ENCODE measurements at regions not wholly inside any gene's neighbourhood (a gene's known extent, or its start where the extent isn't known, plus 50 kb on each side); places are given as distances from the start of the nearest gene placed in this dataset.

DNA sequence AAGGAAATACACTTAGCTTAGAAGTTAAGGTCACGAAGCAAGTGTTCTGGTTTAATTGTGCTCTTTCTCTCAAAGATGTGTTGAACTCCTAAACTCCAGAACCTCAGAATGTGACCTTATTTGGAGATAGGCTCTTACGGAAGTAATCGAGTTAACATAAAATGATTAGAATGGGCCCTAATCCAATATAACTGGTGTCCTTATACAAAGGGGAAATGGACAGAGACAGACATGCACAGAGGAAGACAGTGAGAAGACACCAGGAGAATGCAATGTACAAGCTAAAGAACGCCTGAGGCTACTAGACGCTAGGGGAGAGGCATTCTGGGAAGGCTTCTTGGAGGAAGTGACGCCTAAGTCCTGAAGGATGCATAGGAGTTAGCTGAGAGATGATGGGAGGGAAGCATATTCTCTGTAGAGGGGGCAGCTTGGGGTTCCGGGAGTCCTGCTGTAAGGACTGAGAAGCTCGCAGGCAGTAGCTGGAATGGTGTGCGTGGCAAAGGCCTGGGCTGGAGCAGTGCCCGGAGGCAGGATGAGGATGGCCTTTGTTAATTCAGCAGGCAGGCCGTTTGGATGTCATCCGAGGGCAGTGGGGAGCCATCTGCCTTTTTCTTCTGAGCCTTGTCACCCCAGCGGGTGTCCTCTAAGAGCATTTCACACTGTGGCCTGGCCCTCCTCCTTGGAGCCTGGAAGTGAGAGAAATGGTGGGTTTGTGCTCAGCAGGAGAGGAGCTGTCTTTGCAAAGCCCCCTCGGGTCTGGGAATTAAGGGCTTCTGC is 513.4 kb downstream of the SHQ1 start:
- Mint-ChIP-seq H3K27me3 (ENCODE audit: low read depth) (peaks cover 2% of the 10 kb centered on the region), H3K4me3 (no peak overlapping the region), H3K4me1 (ENCODE audit: low read depth) (no peaks in the 10 kb centered on the region), H3K27ac (no peak overlapping the region), H3K9me3 (no peaks in the 10 kb centered on the region), H3K36me3 (ENCODE audit: low read depth) (no peaks in the 10 kb centered on the region)
- DNase-seq (ENCODE audit: low spot score): no peak

DNA sequence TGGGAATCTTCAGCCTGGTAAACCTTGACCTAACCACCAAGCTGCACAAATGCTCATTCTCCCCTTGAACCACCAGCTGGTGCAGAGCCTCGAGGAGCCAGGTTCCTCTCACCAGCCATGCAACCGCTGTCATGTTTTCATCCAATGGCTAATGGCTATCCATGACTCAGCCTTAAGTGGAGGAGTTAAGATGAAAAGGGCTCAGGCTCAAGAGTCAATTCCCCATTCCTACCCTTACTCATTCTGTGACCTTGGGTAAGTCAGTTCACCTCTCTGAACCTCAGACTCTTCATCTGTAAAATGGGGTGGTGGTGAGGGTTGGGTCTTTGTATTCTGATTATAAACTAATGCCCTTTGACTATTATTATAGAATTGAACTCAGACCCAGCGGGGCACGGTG is 515.6 kb downstream of the SHQ1 start:
- no peaks in the 10 kb centered on the region for H3K9me3 Mint-ChIP-seq
- no peak overlapping the region for H3K27ac Mint-ChIP-seq
- peaks cover 8% of the 10 kb centered on the region for H3K27me3 Mint-ChIP-seq (ENCODE audit: low read depth)
- no peak for DNase-seq (ENCODE audit: low spot score)
- no peak overlapping the region for H3K4me3 Mint-ChIP-seq
- H3K4me1 Mint-ChIP-seq (ENCODE audit: low read depth): no peaks in the 10 kb centered on the region
- H3K36me3 Mint-ChIP-seq (ENCODE audit: low read depth): no peaks in the 10 kb centered on the region

DNA sequence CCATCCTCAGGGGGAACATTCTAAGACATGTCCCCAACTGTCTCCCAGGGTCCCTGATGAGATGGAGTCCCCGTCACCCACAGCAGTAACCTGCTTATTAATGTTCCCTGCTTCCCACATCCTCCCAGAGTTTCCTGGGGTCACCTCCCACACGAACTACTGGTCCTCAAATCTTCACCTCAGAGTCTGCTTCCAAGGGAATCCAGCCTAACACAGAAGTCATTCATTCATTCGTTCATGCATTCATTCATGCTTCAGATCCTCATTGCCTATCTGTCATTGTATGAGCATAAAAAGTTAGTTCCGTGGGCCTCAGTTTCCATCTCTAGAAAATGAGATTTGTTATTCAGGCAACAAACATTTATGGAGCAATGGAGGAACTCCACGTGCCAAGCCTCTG is 516.2 kb downstream of the SHQ1 start:
- no peaks in the 10 kb centered on the region for H3K36me3 Mint-ChIP-seq (ENCODE audit: low read depth)
- no peaks in the 10 kb centered on the region for H3K4me1 Mint-ChIP-seq (ENCODE audit: low read depth)
- no peak overlapping the region for H3K27ac Mint-ChIP-seq
- H3K27me3 Mint-ChIP-seq (ENCODE audit: low read depth): peaks cover 8% of the 10 kb centered on the region
- H3K4me3 Mint-ChIP-seq: no peak overlapping the region
- no peaks in the 10 kb centered on the region for H3K9me3 Mint-ChIP-seq
- DNase-seq (ENCODE audit: low spot score): no peak

DNA sequence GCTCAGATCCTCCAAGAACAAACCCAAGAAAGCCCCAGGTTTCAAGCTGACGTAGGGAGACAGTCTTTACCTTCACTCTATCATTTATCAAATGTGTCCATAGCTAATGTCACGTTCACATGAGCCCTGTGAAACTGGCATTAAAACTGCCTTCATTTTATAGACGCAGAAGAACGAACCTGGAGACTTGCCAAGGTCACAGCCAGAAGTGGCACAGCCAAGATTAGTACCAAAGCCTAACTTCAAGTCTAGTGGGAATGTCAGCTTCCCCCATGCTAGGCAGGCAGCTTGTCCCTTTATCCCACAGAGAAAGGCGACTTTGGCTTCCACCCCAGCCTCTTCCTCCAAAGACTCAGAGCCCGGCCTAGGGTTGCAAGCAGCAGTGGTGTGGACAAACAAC is 517.2 kb downstream of the SHQ1 start:
- no peaks in the 10 kb centered on the region for H3K36me3 Mint-ChIP-seq (ENCODE audit: low read depth)
- H3K27ac Mint-ChIP-seq: no peak overlapping the region
- H3K4me1 Mint-ChIP-seq (ENCODE audit: low read depth): no peaks in the 10 kb centered on the region
- H3K27me3 Mint-ChIP-seq (ENCODE audit: low read depth): peaks cover 8% of the 10 kb centered on the region
- no peak for DNase-seq (ENCODE audit: low spot score)
- H3K9me3 Mint-ChIP-seq: no peaks in the 10 kb centered on the region
- no peak overlapping the region for H3K4me3 Mint-ChIP-seq

DNA sequence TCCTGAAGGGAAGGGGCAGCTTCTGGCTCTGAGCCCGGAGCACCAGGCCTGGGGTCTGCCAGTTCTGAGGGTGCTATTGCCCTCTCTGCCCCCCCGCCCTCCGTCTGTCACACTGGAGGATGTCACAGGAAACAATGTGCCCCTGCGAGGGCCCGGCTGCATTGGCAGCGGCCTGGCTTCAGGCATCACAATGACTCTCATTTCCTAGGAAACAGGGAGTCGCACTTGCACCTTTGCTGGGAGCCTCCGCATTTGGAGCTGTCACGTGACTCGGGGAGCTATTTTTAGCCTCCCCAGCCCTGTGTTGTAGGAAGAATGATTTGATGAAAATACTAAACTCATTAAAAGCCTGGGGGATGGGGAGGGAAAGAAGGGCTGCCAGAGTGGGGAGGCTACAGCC is 518.9 kb downstream of the SHQ1 start:
- no peaks in the 10 kb centered on the region for H3K4me1 Mint-ChIP-seq (ENCODE audit: low read depth)
- H3K9me3 Mint-ChIP-seq: no peaks in the 10 kb centered on the region
- no peak overlapping the region for H3K27ac Mint-ChIP-seq
- DNase-seq (ENCODE audit: low spot score): no peak
- H3K36me3 Mint-ChIP-seq (ENCODE audit: low read depth): no peaks in the 10 kb centered on the region
- no peak overlapping the region for H3K4me3 Mint-ChIP-seq
- peaks cover 8% of the 10 kb centered on the region for H3K27me3 Mint-ChIP-seq (ENCODE audit: low read depth)

DNA sequence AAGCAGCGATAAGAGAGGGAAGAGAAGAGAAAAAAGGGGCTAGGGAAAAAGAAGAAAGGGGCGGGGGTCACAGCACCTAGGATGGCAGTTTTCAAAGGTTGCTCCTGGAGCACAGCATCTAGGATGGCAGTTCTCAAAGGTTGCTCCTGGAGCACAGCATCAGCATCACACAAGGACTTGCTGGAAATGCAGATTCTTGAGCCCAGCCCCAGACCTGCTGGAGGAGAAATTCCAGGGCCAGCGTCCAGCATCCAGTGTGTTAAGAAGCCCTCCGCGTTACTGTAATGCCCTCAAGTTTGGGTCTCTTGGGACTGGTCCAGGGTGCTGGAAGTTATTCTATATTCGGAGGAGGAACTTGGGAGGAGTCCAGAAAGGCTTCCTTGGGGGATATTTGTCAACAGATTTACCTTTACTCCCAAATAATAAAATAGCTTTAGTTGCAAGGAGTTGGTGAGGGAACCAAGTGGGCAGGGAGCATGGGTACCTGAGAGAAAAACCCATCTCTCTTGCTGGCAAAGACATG is 519.4 kb downstream of the SHQ1 start:
- Mint-ChIP-seq H3K27ac (no peak overlapping the region), H3K27me3 (ENCODE audit: low read depth) (peaks cover 8% of the 10 kb centered on the region), H3K9me3 (no peaks in the 10 kb centered on the region), H3K4me1 (ENCODE audit: low read depth) (no peaks in the 10 kb centered on the region), H3K4me3 (no peak overlapping the region), H3K36me3 (ENCODE audit: low read depth) (no peaks in the 10 kb centered on the region)
- no peak for DNase-seq (ENCODE audit: low spot score)

DNA sequence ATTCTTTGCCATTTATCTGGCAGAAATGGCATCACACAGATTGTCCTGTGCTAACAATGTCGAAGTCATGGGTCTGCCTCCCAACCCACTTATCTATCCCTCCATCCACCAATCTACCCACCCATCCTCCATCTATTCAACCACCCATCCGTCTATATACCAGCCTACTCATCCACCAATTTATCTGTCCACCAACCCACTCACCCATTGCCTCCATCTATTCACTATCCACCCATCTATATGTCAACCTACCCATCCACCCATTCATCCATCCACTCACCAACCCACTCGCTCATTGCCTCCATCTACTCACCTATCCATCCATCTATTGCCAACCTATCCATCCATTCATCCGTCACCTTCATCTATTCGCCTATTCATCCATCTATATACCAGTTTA is 521.2 kb downstream of the SHQ1 start:
- Mint-ChIP-seq H3K4me1 (ENCODE audit: low read depth) (no peaks in the 10 kb centered on the region), H3K36me3 (ENCODE audit: low read depth) (no peaks in the 10 kb centered on the region), H3K9me3 (no peaks in the 10 kb centered on the region), H3K27ac (no peak overlapping the region), H3K4me3 (no peak overlapping the region), H3K27me3 (ENCODE audit: low read depth) (peaks cover 7% of the 10 kb centered on the region)
- DNase-seq (ENCODE audit: low spot score): no peak

DNA sequence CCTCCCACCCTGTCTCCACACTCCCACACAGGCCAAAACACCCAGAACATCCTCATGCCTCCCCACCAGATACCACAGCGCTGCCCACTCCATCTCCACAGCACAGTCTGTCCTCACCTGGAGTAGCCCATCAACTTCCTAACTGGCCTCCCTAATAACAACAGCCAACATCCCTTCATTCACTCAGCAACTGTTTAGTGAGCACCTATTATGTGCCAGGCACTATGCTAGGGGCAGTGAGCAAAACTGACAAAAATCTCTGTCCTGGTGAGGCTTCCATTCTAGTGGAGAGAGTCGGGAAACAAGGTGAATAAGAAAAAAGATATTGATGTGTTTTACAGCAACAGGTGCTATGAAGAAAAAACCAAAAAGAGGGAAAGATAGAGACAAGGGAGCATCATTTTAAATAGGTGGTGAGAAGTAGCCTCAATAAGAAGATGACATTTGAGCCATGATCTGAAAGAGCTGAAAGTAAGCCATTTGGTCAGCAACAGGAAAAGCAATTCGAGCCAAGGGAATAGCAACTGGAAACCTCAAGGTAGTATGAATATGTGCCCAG is 523.9 kb downstream of the SHQ1 start:
- peaks cover 2% of the 10 kb centered on the region for H3K4me1 Mint-ChIP-seq (ENCODE audit: low read depth)
- H3K27ac Mint-ChIP-seq: no peak overlapping the region
- no peak for DNase-seq (ENCODE audit: low spot score)
- H3K27me3 Mint-ChIP-seq (ENCODE audit: low read depth): peaks cover 6% of the 10 kb centered on the region
- no peaks in the 10 kb centered on the region for H3K9me3 Mint-ChIP-seq
- no peaks in the 10 kb centered on the region for H3K36me3 Mint-ChIP-seq (ENCODE audit: low read depth)
- H3K4me3 Mint-ChIP-seq: no peak overlapping the region

DNA sequence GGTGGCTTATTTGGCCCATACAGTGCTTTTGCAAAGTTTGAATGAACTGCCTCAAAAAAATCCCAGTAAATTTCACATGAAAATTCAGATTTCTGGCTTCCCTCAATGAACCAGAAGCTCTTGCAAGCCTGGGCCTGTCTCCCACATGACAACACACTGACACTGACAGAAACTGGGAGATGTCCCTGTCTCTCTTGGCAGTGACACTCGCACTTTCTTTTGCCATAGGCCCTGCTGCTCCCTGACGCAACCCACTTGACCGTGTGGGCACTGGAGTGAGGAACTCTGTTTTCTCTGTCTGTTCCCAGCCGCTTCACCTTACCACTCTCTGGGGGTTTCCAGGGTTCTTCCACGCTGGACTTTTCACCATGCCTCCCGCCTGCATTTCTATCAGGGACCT is 524.5 kb downstream of the SHQ1 start:
- Mint-ChIP-seq H3K27me3 (ENCODE audit: low read depth) (peaks cover 5% of the 10 kb centered on the region), H3K27ac (no peak overlapping the region), H3K4me3 (no peak overlapping the region), H3K36me3 (ENCODE audit: low read depth) (no peaks in the 10 kb centered on the region), H3K9me3 (no peaks in the 10 kb centered on the region), H3K4me1 (ENCODE audit: low read depth) (peaks cover 5% of the 10 kb centered on the region)
- no peak for DNase-seq (ENCODE audit: low spot score)

DNA sequence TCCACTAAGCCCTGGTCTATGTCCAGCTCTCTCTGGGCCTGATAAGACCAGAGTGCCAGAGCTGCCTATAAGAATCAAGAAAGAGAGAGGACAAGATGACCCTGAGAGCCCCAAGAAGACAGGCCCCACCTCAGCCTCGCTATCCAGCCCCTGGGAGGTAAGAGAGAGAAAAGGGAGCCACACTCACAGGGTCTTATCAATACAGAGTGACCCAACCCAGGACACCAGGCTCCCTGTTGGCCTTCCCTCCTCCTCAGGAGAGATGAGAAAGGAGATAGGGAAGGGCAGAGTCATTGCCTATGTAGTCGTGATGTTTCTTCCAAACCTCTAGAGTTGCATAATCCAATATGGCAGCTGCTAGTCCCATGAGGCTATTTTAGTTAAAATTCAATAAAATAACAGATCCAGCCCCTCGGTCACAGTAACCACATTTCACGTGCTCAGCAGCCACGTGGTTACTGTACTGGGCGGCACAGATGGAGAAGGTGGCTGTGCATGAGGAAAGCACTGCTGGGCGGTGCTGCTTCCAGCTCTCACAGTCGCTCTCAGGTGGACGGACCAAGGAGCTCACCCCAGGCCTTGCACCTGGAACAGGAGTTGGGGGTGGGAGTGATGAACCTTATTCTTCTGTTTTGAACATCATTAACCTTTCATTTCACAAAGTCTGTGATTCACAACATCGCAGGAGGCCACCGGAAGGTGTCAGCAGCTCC is 525.8 kb downstream of the SHQ1 start:
- Mint-ChIP-seq H3K9me3 (no peaks in the 10 kb centered on the region), H3K27me3 (ENCODE audit: low read depth) (no peaks in the 10 kb centered on the region), H3K27ac (no peak overlapping the region), H3K4me1 (ENCODE audit: low read depth) (peaks cover 5% of the 10 kb centered on the region), H3K4me3 (no peak overlapping the region), H3K36me3 (ENCODE audit: low read depth) (no peaks in the 10 kb centered on the region)
- no peak for DNase-seq (ENCODE audit: low spot score)

DNA sequence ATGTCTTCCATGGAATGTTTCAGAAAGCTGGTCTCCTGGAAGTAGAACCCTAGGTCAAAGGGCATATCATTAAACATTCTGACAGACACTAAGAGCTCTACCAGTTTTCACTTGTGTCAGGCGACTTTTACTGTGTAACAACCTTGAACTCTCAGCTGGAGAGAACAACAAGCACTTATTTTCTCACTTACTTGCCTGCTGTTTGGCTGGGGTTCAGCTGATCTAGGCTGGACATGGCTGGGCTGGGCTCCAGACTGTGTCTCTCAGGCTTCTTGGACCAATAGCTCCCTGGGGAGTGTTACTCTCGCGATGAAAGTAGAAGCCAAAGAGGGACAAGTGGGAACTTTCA is 527.3 kb downstream of the SHQ1 start:
- DNase-seq (ENCODE audit: low spot score): no peak
- no peaks in the 10 kb centered on the region for H3K9me3 Mint-ChIP-seq
- H3K27ac Mint-ChIP-seq: no peak overlapping the region
- no peak overlapping the region for H3K4me3 Mint-ChIP-seq
- no peaks in the 10 kb centered on the region for H3K27me3 Mint-ChIP-seq (ENCODE audit: low read depth)
- no peaks in the 10 kb centered on the region for H3K36me3 Mint-ChIP-seq (ENCODE audit: low read depth)
- peaks cover 5% of the 10 kb centered on the region for H3K4me1 Mint-ChIP-seq (ENCODE audit: low read depth)

DNA sequence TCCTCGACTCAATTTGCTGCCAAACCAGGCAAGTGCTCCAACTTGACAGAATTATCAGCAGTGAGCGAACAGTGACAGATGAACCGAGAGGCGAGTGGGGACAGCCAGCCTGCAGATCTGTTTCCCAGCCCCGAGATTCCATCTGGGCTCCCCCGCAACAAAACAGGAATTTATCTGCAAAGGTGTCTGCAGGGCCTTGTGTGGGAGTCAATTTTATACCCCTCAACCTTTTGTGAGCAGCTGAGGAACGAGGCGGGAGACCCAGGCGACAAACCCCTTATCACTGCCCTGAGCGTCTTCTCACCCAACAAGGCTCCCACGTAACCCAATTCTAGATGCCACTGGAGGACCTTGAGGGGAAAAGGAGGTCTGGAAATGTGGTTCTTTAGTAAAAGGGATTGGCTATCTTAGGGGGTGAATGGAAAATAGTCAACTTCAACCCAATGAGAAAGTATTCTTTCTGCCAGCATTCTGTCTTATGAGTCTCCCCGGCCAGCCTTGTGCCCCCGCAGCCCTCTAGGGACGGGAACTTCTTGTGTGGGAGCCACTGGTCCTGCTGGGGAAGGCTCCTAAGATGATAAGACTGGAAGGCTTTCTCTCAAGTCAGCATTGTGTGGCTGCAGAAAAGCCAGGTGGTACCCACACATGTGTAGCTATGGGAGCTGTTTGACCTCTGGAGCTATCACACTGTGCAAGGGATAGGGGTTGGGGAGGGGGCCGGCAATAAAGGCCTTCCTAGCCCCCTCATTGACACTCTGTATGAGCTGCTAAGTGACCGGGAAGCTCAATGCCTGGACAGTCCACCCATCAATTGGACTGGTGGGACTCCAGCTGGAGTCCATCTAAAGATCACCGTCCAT is 527.9 kb downstream of the SHQ1 start:
- Mint-ChIP-seq H3K36me3 (ENCODE audit: low read depth) (no peaks in the 10 kb centered on the region), H3K4me3 (no peak overlapping the region), H3K4me1 (ENCODE audit: low read depth) (peaks cover 5% of the 10 kb centered on the region), H3K27ac (no peak overlapping the region), H3K27me3 (ENCODE audit: low read depth) (no peaks in the 10 kb centered on the region), H3K9me3 (no peaks in the 10 kb centered on the region)
- DNase-seq (ENCODE audit: low spot score): no peak

DNA sequence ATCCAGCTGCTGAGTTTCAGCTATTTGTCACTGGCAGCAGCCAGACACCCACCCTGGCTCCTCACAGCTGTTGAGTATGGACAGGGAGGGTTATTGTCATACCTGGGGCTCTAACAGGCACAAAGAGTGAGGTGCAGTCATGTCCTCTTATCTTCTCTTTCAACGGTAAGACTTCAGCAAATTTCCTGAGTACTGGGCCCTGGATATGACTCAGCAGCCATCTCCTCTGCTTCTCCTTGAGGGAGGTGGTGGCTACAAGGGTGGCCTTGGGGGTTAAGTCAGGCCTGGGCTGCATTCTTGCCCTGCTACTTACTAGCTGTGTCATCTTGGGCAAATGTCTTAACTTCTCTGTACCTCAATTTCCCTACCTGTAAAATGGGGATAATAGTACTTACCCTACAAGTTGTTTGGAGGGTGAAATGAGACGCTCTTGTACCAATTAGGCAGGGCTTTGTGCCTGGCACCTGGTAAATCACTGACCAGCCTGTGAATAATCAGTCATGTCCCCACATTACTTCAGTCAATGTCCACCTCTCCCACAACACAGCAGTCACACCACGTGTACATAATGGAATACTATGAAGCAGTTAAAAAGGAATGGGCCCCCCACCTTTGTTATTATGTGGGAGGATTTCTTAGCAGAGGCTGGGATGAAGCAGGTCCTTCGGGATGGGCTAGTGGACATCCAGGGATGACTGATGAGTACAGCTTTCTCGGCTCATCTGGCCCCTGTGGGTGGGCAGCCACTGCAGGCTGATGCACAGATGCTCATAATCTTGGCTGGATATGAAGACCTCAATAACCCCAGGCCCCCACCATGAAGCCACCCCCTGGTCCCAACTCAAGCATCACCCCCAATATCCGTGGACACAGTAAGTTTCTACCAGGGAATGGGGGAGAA is 528.8 kb downstream of the SHQ1 start:
- Mint-ChIP-seq H3K4me3 (no peak overlapping the region), H3K9me3 (peaks cover 2% of the 10 kb centered on the region), H3K27ac (no peak overlapping the region), H3K36me3 (ENCODE audit: low read depth) (no peaks in the 10 kb centered on the region), H3K27me3 (ENCODE audit: low read depth) (no peaks in the 10 kb centered on the region), H3K4me1 (ENCODE audit: low read depth) (peaks cover 5% of the 10 kb centered on the region)
- no peak for DNase-seq (ENCODE audit: low spot score)
